Parathyroid adenoma (tissue), 2 donors: ENCODE measurements at regions not wholly inside any gene's neighbourhood (a gene's known extent, or its start where the extent isn't known, plus 50 kb on each side); places are given as distances from the start of the nearest gene placed in this dataset.
"Not testable (repeated sequence)": the region's sequence is repeated elsewhere in the genome, so short reads cannot be mapped to it uniquely, and the experiment has no call there.

Experiments used
- H2AFZ ChIP-seq: fragments of 300-600 bp; sonication (generic); one replicate; pipeline ENCODE4 v1.7.0; 2017; ENCODE audit warnings: antibody characterized with exemption, mild to moderate bottlenecking
- H3K27ac ChIP-seq: fragments of 300-600 bp; sonication (generic); one replicate; pipeline ENCODE4 v1.7.0; 2017
- H3K27me3 ChIP-seq: fragments of 300-600 bp; sonication (generic); one replicate; pipeline ENCODE4 v1.7.0; 2017; ENCODE audit warnings: low read length; ENCODE audit not compliant: control insufficient read depth, insufficient read depth
- H3K36me3 ChIP-seq: fragments of 300-600 bp; sonication (generic); one replicate; pipeline ENCODE4 v1.7.0; 2017; ENCODE audit warnings: low read length; ENCODE audit not compliant: control insufficient read depth, insufficient read depth
- H3K4me1 ChIP-seq: fragments of 300-600 bp; sonication (generic); one replicate; pipeline ENCODE4 v1.7.0; 2017; ENCODE audit warnings: control low read depth
- H3K4me2 ChIP-seq: fragments of 300-600 bp; sonication (generic); one replicate; pipeline ENCODE4 v1.7.0; 2017; ENCODE audit warnings: low read length
- H3K4me3 ChIP-seq: fragments of 300-600 bp; sonication (generic); one replicate; pipeline ENCODE4 v1.7.0; 2017; ENCODE audit warnings: low read depth, low read length
- H3K79me2 ChIP-seq: fragments of 300-600 bp; sonication (generic); one replicate; pipeline ENCODE4 v1.7.0; 2017; ENCODE audit warnings: control low read depth
- H3K9ac ChIP-seq: fragments of 300-600 bp; sonication (generic); one replicate; pipeline ENCODE4 v1.7.0; 2017; ENCODE audit warnings: mild to moderate bottlenecking
- H3K9me3 ChIP-seq: fragments of 300-600 bp; sonication (generic); one replicate; pipeline ENCODE4 v1.7.0; 2017; ENCODE audit warnings: low read length; ENCODE audit not compliant: control insufficient read depth
- CTCF ChIP-seq: fragments of 300-600 bp; sonication (generic); IDR thresholded peaks from one replicate; pipeline ENCODE4 v1.7.0; 2017; ENCODE audit warnings: antibody characterized with exemption, mild to moderate bottlenecking
- donor health status: primary hyperparathyroidism.

GRCh38 chr15:75121491-75121890 lies 80.2 kb upstream of the C15orf39 start:
- Histone ChIP-seq H3K27ac (no peak overlapping the region), H3K4me2 (no peak overlapping the region), H3K9ac (no peak overlapping the region), H3K4me1 (no peaks in the 10 kb centered on the region), H3K4me3 (no peak overlapping the region), H3K36me3 (no peaks in the 10 kb centered on the region), H2AFZ (no peak overlapping the region), H3K79me2 (no peaks in the 10 kb centered on the region), H3K9me3 (no peaks in the 10 kb centered on the region), H3K27me3 (no peaks in the 10 kb centered on the region)
- TF ChIP-seq CTCF = no peak

GRCh38 chr15:75123395-75123794 lies 78.3 kb upstream of the C15orf39 start:
- H3K79me2 ChIP-seq = no peaks in the 10 kb centered on the region
- H3K4me3 ChIP-seq = no peak overlapping the region
- no peak overlapping the region for H3K27ac ChIP-seq

GRCh38 chr15:75124278-75124677 lies 77.4 kb upstream of the C15orf39 start:
- H3K27me3 ChIP-seq, H3K9me3 ChIP-seq, H3K36me3 ChIP-seq, H3K79me2 ChIP-seq, H3K4me1 ChIP-seq, H3K4me2 ChIP-seq, H3K4me3 ChIP-seq, H3K9ac ChIP-seq, H2AFZ ChIP-seq: not testable (repeated sequence)
- H3K27ac ChIP-seq = peak overlapping the region; percentile 11

More at GRCh38 chr15:75123395-75123794, 78.3 kb upstream of the C15orf39 start:
- no peak overlapping the region for H3K4me2 ChIP-seq
- H3K9me3 ChIP-seq = no peaks in the 10 kb centered on the region
- H3K4me1 ChIP-seq = no peaks in the 10 kb centered on the region
- H3K27me3 ChIP-seq = no peaks in the 10 kb centered on the region
- no peaks in the 10 kb centered on the region for H3K36me3 ChIP-seq
- no peak overlapping the region for H3K9ac ChIP-seq
- H2AFZ ChIP-seq = no peak overlapping the region
- no peak for TF ChIP-seq CTCF

- no peak overlapping the region for H3K9ac ChIP-seq
- H3K79me2 ChIP-seq = no peaks in the 10 kb centered on the region
- no peaks in the 10 kb centered on the region for H3K4me1 ChIP-seq
- no peaks in the 10 kb centered on the region for H3K36me3 ChIP-seq
- H3K4me3 ChIP-seq = no peak overlapping the region
- H3K27ac ChIP-seq = no peak overlapping the region
- H3K9me3 ChIP-seq = no peaks in the 10 kb centered on the region
- no peak overlapping the region for H2AFZ ChIP-seq
- no peak for TF ChIP-seq CTCF
- no peaks in the 10 kb centered on the region for H3K27me3 ChIP-seq
- no peak overlapping the region for H3K4me2 ChIP-seq
Observed at GRCh38 chr15:75125935-75126334, 75.7 kb upstream of the C15orf39 start.

GRCh38 chr15:75126864-75127580 lies 74.7 kb upstream of the C15orf39 start:
- TF ChIP-seq CTCF = no peak
- H3K4me1 ChIP-seq = no peaks in the 10 kb centered on the region
- H2AFZ ChIP-seq = no peak overlapping the region
- H3K27ac ChIP-seq = no peak overlapping the region
- H3K4me3 ChIP-seq = no peak overlapping the region
- no peaks in the 10 kb centered on the region for H3K9me3 ChIP-seq
- H3K36me3 ChIP-seq = no peaks in the 10 kb centered on the region
- H3K4me2 ChIP-seq = no peak overlapping the region
- no peak overlapping the region for H3K9ac ChIP-seq
- H3K27me3 ChIP-seq = no peaks in the 10 kb centered on the region
- H3K79me2 ChIP-seq = no peaks in the 10 kb centered on the region
